Mesenchymal stem cell (in vitro differentiated cells and primary cell): ENCODE measurements at regions not wholly inside any gene's neighbourhood (a gene's known extent, or its start where the extent isn't known, plus 50 kb on each side); places are given as distances from the start of the nearest gene placed in this dataset.
A peak's percentile ranks its signal among the peaks of the same experiment; 100 is the strongest.

Source experiments
- DNase-seq: peaks from one replicate; pipeline ENCODE4 v3.0.0-alpha.2; 2013
- H2AFZ ChIP-seq: one replicate; pipeline ENCODE4 v1.6.1; 2013; ENCODE audit warnings: low read depth, mild to moderate bottlenecking, control low read depth, inconsistent platforms, low read length, moderate library complexity
- H2AK5ac ChIP-seq: 2 replicates; pipeline ENCODE4 v1.6.1; 2013; ENCODE audit warnings: low read length, moderate library complexity, mild to moderate bottlenecking, inconsistent platforms; ENCODE audit not compliant: severe bottlenecking
- H2BK120ac ChIP-seq: one replicate; pipeline ENCODE4 v1.6.1; 2013; ENCODE audit warnings: low read depth, mild to moderate bottlenecking, inconsistent platforms, low read length, moderate library complexity
- H2BK12ac ChIP-seq, 2 experiments: one replicate each; pipeline ENCODE4 v1.6.1; 2013; ENCODE audit warnings: inconsistent platforms in 2 of 2, low read length in 2 of 2, mild to moderate bottlenecking in 2 of 2, moderate library complexity in 2 of 2, control low read depth in 1 of 2
- H2BK15ac ChIP-seq: one replicate; pipeline ENCODE4 v1.6.1; 2013; ENCODE audit warnings: mild to moderate bottlenecking, low read depth, inconsistent platforms; ENCODE audit not compliant: poor library complexity, severe bottlenecking
- H2BK5ac ChIP-seq: 2 replicates; pipeline ENCODE4 v1.6.1; 2013; ENCODE audit warnings: low read depth, mild to moderate bottlenecking, low read length, control low read depth, inconsistent platforms; ENCODE audit not compliant: poor library complexity, severe bottlenecking
- H3K14ac ChIP-seq, 2 experiments: one replicate each; pipeline ENCODE4 v1.6.1; 2013; ENCODE audit warnings: inconsistent platforms in 2 of 2, low read length in 2 of 2, control low read depth in 1 of 2, mild to moderate bottlenecking in 1 of 2, moderate library complexity in 1 of 2
- H3K18ac ChIP-seq, 2 experiments: one replicate each; pipeline ENCODE4 v1.6.1; 2013; ENCODE audit warnings: inconsistent platforms in 2 of 2, low read length in 2 of 2, control low read depth in 1 of 2, low read depth in 1 of 2, mild to moderate bottlenecking in 1 of 2
- H3K23ac ChIP-seq, 2 experiments: one replicate each; pipeline ENCODE4 v1.6.1; 2013; ENCODE audit warnings: inconsistent platforms in 2 of 2, low read length in 2 of 2, mild to moderate bottlenecking in 2 of 2, moderate library complexity in 2 of 2, control low read depth in 1 of 2
- H3K27ac ChIP-seq: 2 replicates; pipeline ENCODE4 v1.5.1; 2013; ENCODE audit warnings: mild to moderate bottlenecking, moderate library complexity, low read length, control low read depth, inconsistent platforms; ENCODE audit not compliant: poor library complexity, severe bottlenecking
- H3K27me3 ChIP-seq, 2 experiments: 2 replicates each; pipeline versions ENCODE4 v1.6.1 to v1.7.0; 2013; ENCODE audit warnings: low read length in 2 of 2, mild to moderate bottlenecking in 2 of 2, moderate library complexity in 2 of 2, control low read depth in 1 of 2, inconsistent platforms in 1 of 2; ENCODE audit not compliant: control insufficient read depth in 1 of 2, insufficient read depth in 1 of 2
- H3K36me3 ChIP-seq, 2 experiments: 2 replicates each; pipeline versions ENCODE4 v1.6.1 to v1.7.0; 2013; ENCODE audit warnings: low read length in 2 of 2, control low read depth in 1 of 2, inconsistent platforms in 1 of 2, low read depth in 1 of 2, mild to moderate bottlenecking in 1 of 2; ENCODE audit not compliant: insufficient read depth in 2 of 2, control insufficient read depth in 1 of 2
- H3K4ac ChIP-seq, 2 experiments: one replicate each; pipeline ENCODE4 v1.6.1; 2013; ENCODE audit warnings: inconsistent platforms in 2 of 2, low read length in 2 of 2, mild to moderate bottlenecking in 2 of 2, moderate library complexity in 2 of 2, control low read depth in 1 of 2, low read depth in 1 of 2
- H3K4me1 ChIP-seq: 2 replicates; pipeline ENCODE4 v1.6.1; 2013; ENCODE audit warnings: low read depth, low read length, control low read depth; ENCODE audit not compliant: control insufficient read depth, insufficient read depth
- H3K4me2 ChIP-seq: 2 replicates; pipeline ENCODE4 v1.6.1; 2013; ENCODE audit warnings: low read length, mild to moderate bottlenecking, inconsistent platforms; ENCODE audit not compliant: poor library complexity, severe bottlenecking
- H3K4me3 ChIP-seq, 2 experiments: 2 replicates each; pipeline versions ENCODE4 v1.5.1 to v1.7.0; 2013; ENCODE audit warnings: low read length in 2 of 2, mild to moderate bottlenecking in 2 of 2, control low read depth in 1 of 2, low read depth in 1 of 2; ENCODE audit not compliant: insufficient read depth in 1 of 2
- H3K79me1 ChIP-seq: replicated peaks from 2 replicates; pipeline ENCODE4 v1.6.1; 2013; ENCODE audit warnings: mild to moderate bottlenecking, control low read depth, low read length, inconsistent platforms; ENCODE audit not compliant: poor library complexity, severe bottlenecking
- H3K9ac ChIP-seq: 2 replicates; pipeline ENCODE4 v1.7.0; 2013; ENCODE audit warnings: mild to moderate bottlenecking, low read length, moderate library complexity
- H3K9me3 ChIP-seq: 2 replicates; pipeline ENCODE4 v1.7.0; 2013; ENCODE audit warnings: mild to moderate bottlenecking, low read length; ENCODE audit not compliant: control insufficient read depth
- H4K8ac ChIP-seq: one replicate; pipeline ENCODE4 v1.6.1; 2013; ENCODE audit warnings: inconsistent platforms, mild to moderate bottlenecking, low read length, moderate library complexity
- H4K91ac ChIP-seq: one replicate; pipeline ENCODE4 v1.6.1; 2013; ENCODE audit warnings: mild to moderate bottlenecking, low read length, inconsistent platforms
- WGBS: methylation state at CpG from one replicate; pipeline ENCODE4 v1.1.7; 2013; ENCODE audit warnings: mixed read lengths; 5-methylcytosine and 5-hydroxymethylcytosine counted together

DNA sequence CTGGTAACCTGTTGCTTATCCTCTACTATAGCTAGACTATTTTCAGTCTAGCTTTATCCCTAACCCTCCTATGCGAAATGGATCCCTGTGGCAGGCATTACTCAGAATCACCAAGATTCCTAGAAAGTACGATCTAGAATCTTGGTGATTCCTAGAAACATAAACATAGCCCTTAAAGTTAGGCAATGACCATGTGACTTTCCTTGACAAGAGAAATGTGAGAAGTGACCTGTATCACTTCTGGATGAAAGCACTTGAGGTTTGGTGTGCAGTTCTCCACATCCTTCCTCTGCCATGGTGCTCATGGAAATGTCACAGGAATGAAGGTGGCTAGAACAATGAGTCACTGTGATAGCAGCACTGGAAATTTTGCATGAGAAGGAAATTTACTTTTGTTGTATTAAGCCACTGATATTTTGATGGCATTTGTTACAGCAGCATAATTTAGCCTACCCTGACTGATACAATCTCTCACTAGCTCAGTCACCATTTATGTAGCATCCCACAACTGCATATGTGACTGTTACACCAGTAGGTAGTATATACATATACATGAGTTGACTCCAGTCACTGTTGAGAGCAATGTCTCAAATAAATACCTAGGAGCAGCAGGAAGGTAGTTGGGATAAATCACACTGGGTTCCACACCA lies 68.3 kb upstream of the MAPRE2 start:
- H3K9ac ChIP-seq = no peak overlapping the region
- H2AFZ ChIP-seq = no peak overlapping the region
- H3K18ac ChIP-seq = no peak overlapping the region
- no peak overlapping the region for H4K8ac ChIP-seq
- H2BK15ac ChIP-seq = no peak overlapping the region
- no peak overlapping the region for H2BK120ac ChIP-seq
- no peak overlapping the region for H3K27ac ChIP-seq
- no peak overlapping the region for H3K4me3 ChIP-seq
- peak; percentile 31 for DNase-seq
- WGBS = 83% methylated on average over 2 of the region's 2 CpGs
- H3K23ac ChIP-seq = no peak overlapping the region
- H2BK5ac ChIP-seq = no peak overlapping the region
- no peaks in the 10 kb centered on the region for H3K79me1 ChIP-seq
- peaks cover 11% of the 10 kb centered on the region for H3K4me1 ChIP-seq
- no peak overlapping the region for H3K4me2 ChIP-seq
- no peak overlapping the region for H2AK5ac ChIP-seq
- H3K4ac ChIP-seq = no peak overlapping the region
- H2BK12ac ChIP-seq = no peak overlapping the region
- H3K9me3 ChIP-seq = no peaks in the 10 kb centered on the region
- no peak overlapping the region for H4K91ac ChIP-seq
- H3K36me3 ChIP-seq = no peaks in the 10 kb centered on the region
- H3K14ac ChIP-seq = no peak overlapping the region
- H3K27me3 ChIP-seq = peaks cover 0 to 21% of the 10 kb centered on the region in 2 experiments

DNA sequence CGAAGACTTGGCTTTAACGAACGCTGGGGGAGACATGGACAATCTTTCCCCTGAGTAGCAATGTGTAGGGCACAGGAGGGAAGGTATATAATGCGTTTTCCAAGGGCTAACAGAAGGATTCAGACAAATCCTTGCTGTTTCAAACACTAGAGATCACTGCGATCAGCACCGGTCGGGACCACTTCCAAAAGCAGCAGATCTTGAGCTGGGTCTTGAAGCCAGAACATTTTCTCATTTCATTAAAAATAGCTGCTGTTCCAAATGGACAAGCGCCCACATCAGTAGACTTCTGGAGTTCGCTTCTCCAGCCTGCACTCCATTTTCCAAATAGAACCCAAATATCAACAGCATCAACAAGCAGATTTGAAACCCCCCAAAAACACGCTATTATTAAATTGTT lies 65.1 kb upstream of the MAPRE2 start:
- no peak overlapping the region for H2AFZ ChIP-seq
- H2AK5ac ChIP-seq = no peak overlapping the region
- no peak for DNase-seq
- H4K91ac ChIP-seq = no peak overlapping the region
- H3K14ac ChIP-seq = no peak overlapping the region
- H3K18ac ChIP-seq = no peak overlapping the region
- H3K36me3 ChIP-seq = no peaks in the 10 kb centered on the region
- peaks cover 0 to 21% of the 10 kb centered on the region in 2 experiments for H3K27me3 ChIP-seq
- no peaks in the 10 kb centered on the region for H3K79me1 ChIP-seq
- H3K4me3 ChIP-seq = peak overlapping the region in 1 of 2 experiments; percentile 78
- H2BK120ac ChIP-seq = no peak overlapping the region
- no peak overlapping the region for H3K4ac ChIP-seq
- peak overlapping the region; percentile 4 for H3K4me2 ChIP-seq
- WGBS = 22% methylated on average over 8 of the region's 10 CpGs
- no peak overlapping the region for H2BK5ac ChIP-seq
- H2BK12ac ChIP-seq = no peak overlapping the region
- no peak overlapping the region for H3K9ac ChIP-seq
- no peak overlapping the region for H2BK15ac ChIP-seq
- H3K4me1 ChIP-seq = peaks cover 13% of the 10 kb centered on the region
- no peak overlapping the region for H4K8ac ChIP-seq
- H3K27ac ChIP-seq = no peak overlapping the region
- no peak overlapping the region for H3K23ac ChIP-seq
- no peaks in the 10 kb centered on the region for H3K9me3 ChIP-seq

DNA sequence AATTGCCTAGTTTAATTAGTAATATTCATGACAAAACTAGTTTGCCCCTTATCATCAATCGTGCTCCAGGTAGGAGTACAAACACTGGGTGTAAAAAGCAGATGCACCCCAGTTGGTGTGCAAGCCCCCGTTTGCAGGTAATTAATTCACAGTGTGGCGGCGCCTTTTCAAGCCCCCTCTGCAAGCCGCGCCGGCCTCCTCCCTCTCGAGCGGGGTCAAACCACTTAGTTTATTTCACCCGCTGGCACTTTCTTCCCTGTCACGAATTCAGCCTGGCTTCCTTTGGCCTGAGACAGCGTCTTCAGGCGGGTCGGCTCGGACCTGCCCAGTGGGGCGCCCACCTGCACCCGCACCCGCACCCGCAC lies 64.7 kb upstream of the MAPRE2 start:
- H3K27me3 ChIP-seq = peaks cover 0 to 21% of the 10 kb centered on the region in 2 experiments
- H2BK12ac ChIP-seq = peak overlapping the region in 1 of 2 experiments; percentile 79
- no peak overlapping the region for H3K14ac ChIP-seq
- no peaks in the 10 kb centered on the region for H3K79me1 ChIP-seq
- no peaks in the 10 kb centered on the region for H3K9me3 ChIP-seq
- peak overlapping the region; percentile 14 for H3K9ac ChIP-seq
- H2AK5ac ChIP-seq = no peak overlapping the region
- no peak overlapping the region for H2BK120ac ChIP-seq
- H3K4me1 ChIP-seq = peaks cover 13% of the 10 kb centered on the region
- peak overlapping the region; percentile 86 for H2AFZ ChIP-seq
- no peak overlapping the region for H3K4ac ChIP-seq
- H3K18ac ChIP-seq = peak overlapping the region in 1 of 2 experiments; percentile 93
- H2BK15ac ChIP-seq = peak overlapping the region; percentile 34
- no peaks in the 10 kb centered on the region for H3K36me3 ChIP-seq
- H4K8ac ChIP-seq = no peak overlapping the region
- no peak overlapping the region for H3K27ac ChIP-seq
- 2% methylated on average over 18 of the region's 19 CpGs for WGBS
- no peak overlapping the region for H4K91ac ChIP-seq
- peak overlapping the region; percentile 84 for H3K4me2 ChIP-seq
- H3K4me3 ChIP-seq = peak overlapping the region; percentile 70 to 78
- H3K23ac ChIP-seq = peak overlapping the region in 1 of 2 experiments; percentile 61
- no peak overlapping the region for H2BK5ac ChIP-seq
- no peak for DNase-seq

DNA sequence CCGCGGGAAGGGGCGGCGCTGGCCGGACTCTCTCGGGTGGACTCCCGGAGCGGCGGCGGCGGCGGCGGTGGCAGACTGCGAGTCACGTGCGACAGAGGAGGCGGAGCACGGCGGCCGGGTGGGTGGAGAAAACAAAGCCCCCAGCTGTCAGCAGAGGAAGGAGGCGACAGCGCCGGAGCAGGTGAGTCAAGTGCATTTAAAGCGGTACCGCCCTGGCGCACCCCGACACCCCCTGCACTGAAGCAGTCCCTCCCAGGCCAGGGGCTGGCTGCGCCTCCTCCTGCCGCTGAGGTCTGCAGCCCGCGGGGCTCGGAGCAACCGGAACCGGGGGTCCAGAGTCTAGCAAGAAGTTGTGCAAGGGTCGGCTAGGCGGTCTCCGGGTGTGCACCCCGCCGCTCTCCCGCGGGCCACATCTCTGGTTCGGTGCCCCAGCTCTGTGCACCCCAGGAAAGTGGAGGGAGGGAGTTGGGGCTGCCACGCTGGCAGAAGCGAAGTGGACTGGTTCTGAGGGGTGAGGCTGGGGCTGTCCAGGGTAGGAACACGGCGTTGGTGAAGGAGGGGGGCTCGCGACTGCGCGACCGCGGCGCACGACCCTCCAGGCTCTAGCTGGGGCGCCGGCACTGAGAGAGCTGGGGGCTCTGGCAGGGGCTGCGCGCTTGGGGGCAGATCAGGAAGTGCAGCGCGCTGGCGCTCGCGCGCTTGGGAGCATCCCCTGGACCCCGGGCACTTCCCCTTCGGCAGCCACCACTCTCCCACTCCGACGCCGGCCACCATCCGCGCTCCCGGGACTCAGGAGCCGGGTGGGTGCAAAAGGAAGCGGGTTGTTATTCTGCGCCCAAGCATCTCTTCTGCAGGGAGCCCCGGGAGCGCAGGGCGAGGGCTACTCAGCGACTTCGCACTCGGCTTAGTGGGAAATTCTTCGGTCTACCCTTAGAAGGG lies 64.0 kb upstream of the MAPRE2 start:
- no peak overlapping the region for H2AK5ac ChIP-seq
- H3K9ac ChIP-seq = peak overlapping the region; percentile 81
- H3K4me3 ChIP-seq = peak overlapping the region; percentile 70 to 78
- no peaks in the 10 kb centered on the region for H3K36me3 ChIP-seq
- H3K4me2 ChIP-seq = peak overlapping the region; percentile 84
- peaks cover 13% of the 10 kb centered on the region for H3K4me1 ChIP-seq
- peak overlapping the region; percentile 31 for H4K8ac ChIP-seq
- H4K91ac ChIP-seq = no peak overlapping the region
- H2BK5ac ChIP-seq = no peak overlapping the region
- H3K79me1 ChIP-seq = no peaks in the 10 kb centered on the region
- H3K23ac ChIP-seq = peak overlapping the region in 1 of 2 experiments; percentile 98
- peak overlapping the region; percentile 46 to 47 for H3K4ac ChIP-seq
- peak overlapping the region; percentile 86 for H2AFZ ChIP-seq
- DNase-seq = peak; percentile 69
- peak overlapping the region in 1 of 2 experiments; percentile 91 for H2BK12ac ChIP-seq
- peaks cover 0 to 21% of the 10 kb centered on the region in 2 experiments for H3K27me3 ChIP-seq
- peak overlapping the region; percentile 0 to 93 for H3K18ac ChIP-seq
- peak overlapping the region; percentile 34 for H2BK15ac ChIP-seq
- WGBS = under 1% methylated on average over 80 of the region's 82 CpGs
- H2BK120ac ChIP-seq = no peak overlapping the region
- no peak overlapping the region for H3K27ac ChIP-seq
- H3K14ac ChIP-seq = peak overlapping the region in 1 of 2 experiments; percentile 97
- H3K9me3 ChIP-seq = no peaks in the 10 kb centered on the region
